ENCODE measurements at regions not wholly inside any gene's neighbourhood (a gene's known extent, or its start where the extent isn't known, plus 50 kb on each side); places are given as distances from the start of the nearest gene placed in this dataset.

GRCh38 chr7:156107957-156108356 is 295.7 kb upstream of the SHH start:
- TF ChIP-seq, protein P1, sequence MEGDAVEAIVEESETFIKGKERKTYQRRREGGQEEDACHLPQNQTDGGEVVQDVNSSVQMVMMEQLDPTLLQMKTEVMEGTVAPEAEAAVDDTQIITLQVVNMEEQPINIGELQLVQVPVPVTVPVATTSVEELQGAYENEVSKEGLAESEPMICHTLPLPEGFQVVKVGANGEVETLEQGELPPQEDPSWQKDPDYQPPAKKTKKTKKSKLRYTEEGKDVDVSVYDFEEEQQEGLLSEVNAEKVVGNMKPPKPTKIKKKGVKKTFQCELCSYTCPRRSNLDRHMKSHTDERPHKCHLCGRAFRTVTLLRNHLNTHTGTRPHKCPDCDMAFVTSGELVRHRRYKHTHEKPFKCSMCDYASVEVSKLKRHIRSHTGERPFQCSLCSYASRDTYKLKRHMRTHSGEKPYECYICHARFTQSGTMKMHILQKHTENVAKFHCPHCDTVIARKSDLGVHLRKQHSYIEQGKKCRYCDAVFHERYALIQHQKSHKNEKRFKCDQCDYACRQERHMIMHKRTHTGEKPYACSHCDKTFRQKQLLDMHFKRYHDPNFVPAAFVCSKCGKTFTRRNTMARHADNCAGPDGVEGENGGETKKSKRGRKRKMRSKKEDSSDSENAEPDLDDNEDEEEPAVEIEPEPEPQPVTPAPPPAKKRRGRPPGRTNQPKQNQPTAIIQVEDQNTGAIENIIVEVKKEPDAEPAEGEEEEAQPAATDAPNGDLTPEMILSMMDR (IDR thresholded peaks at IDR 0.05): no peak
- no peak for TF ChIP-seq EZH2 (IDR thresholded peaks at IDR 0.05; ENCODE audit: borderline replicate concordance, insufficient read depth, low read depth, low read length, poor library complexity, severe bottlenecking)

Data from B cell (primary cell).